ENCODE measurements at regions not wholly inside any gene's neighbourhood (a gene's known extent, or its start where the extent isn't known, plus 50 kb on each side); places are given as distances from the start of the nearest gene placed in this dataset.

DNA sequence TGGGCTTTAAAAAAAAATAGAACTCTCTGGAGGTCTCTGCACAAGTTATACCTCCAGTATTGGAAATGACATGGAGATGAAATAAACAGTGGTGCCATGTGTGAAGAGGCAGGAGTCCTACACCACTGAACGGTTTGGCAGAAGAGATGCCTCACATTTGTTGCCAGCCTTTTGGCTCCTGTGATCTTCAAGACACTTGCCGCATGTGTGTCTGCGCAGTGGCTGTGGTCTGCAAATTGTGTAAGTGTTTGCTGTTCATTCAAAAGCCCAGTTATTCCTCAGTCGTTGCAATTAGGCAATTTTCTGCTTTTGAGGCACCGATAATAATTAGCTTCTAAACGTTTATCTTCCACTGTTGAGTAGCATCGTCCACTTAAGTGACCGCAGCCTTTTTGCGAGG is 319.1 kb downstream of the BRD1 start:
- no peak for DNase-seq (ENCODE audit: low read depth in 2 of 2)

GRCh38 chr22:49507607-49508292 is 319.9 kb downstream of the BRD1 start:
- DNase-seq (ENCODE audit: low read depth in 2 of 2), result no peak

DNA sequence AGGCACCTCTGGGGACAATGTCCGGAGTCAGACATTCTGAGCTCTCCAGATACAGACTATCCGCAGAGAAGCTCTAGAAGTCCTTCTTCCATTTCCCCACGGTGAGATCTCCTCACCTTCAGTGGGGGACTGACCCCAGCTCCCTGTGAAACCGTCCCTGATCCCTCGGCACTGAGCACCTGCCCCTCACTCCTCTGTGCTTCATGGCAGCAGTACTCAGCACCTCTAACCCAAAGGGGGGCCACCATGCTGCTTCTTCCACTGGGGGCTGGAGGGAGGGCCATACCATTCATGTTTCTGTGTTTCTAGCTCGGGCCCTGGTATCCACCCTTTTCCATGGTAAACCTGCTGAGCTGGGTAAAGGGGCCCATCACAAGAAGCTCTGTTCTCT is 321.7 kb downstream of the BRD1 start:
- DNase-seq (ENCODE audit: low read depth in 2 of 2), result no peak

DNA sequence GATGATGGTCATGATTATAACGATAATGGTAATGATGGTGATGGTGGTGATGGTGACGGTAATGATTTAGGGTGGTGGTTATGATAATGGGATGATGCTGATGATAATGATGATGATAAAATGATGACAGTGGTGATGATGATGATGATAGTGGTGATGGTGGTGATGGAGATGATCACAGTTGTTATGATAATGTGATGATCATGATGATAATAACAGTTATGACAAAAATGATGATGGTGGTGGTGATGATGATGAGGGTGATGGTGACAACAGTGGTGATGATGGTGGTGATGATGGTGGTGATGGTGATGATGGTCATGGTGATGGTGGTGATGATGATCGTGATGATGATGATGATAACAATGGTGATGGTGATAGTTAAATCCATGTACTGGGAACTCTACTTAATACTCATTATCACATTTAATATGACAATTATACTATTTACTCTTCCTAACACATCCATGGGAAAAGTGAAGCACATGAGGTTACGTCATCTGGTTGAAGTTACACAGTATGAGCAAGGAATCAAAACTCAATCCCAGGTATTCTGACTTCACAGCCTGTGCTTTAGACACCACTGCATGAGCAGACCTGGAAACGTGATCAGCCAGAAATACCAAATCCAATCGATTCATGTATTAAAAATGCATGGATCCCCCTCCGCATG is 322.2 kb downstream of the BRD1 start:
- no peak for DNase-seq (ENCODE audit: low read depth in 2 of 2)

DNA sequence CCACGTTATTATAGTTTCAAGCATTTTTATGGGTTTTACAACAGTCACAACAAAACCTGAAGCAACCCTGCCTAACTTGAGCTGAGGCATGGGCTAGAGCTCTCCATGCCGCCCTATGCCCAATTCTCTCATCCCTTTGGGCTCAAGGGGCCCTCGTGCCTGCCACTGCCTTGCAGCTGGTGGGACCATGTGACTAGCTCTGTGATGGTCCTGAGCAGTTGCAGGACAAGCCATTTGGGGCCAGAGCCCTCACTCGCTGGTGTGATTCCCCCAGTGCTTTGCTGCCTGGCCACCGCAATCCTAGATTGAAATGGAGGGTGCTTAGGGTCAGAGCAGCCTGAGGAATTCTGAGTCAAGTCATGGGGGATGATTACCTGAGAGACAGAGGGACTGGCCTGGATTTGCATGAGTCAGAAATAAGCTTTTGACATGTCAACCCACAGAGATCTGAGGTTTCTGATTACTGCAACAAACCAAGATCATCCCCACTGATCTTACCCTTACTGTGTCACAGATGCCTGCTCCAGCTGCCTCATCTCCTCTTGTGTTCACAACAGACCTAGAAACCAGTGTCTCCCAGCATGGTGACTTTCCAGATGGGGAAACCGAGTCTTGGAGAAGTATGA is 323.7 kb downstream of the BRD1 start:
- DNase-seq (ENCODE audit: low read depth in 2 of 2), result no peak

- no peak for DNase-seq (ENCODE audit: low read depth in 2 of 2)
Observed at GRCh38 chr22:49503321-49503720, 324.4 kb downstream of the BRD1 start.

DNA sequence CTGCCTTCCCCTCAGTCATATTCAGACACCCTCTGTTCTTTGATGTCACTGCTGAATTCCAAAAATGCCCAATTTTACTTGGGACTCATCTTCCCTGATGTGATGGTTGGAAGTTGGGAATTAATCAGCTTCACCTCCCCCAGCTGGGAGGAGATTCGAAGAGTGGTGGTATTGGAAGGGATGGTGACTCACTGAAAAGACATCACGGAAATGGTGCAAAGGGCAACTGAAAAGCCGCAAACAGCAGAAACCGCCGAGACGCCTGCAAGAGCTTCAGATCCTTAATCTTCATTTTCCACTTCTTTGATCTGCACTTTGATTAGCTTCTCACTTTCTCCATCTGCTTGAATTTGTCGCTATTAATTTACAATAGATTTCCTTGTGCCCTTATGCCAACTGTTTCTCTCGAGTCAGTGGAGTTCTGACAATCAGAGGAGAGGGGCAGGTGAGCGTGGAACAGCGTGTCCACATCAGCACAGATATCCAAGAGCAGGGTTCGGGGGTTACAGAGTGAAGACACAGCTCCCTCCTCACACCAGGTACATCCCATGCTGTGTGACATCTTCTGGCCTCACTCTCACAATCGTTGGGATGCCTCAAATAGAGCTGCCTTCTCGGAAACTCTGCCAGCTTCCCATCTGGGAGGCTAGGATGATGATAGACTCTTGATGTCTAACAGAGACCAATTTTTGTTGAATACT is 325.4 kb downstream of the BRD1 start:
- DNase-seq (ENCODE audit: low read depth in 2 of 2), result no peak

DNA sequence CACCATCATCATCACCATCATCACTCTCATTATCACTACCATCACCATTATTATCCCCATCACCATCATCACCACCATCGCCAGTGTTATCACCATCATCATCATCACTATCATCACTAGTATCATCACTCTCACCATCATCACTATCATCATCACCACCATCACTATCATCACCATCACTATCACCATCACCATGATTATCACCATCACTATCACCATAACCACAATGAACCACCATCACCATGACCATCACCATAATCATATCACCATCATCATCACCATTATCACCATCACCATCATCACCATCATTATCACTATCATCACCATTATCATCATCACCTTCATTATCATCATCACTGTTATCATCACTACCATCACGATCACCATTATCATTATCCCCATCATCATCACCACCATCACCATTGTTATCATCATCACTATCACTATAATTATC is 326.7 kb downstream of the BRD1 start:
- DNase-seq (ENCODE audit: low read depth in 2 of 2), result no peak

- DNase-seq (ENCODE audit: low read depth in 2 of 2), result no peak
Observed at GRCh38 chr22:49500076-49500460, 327.6 kb downstream of the BRD1 start.

GRCh38 chr22:49499433-49500075 is 328.1 kb downstream of the BRD1 start:
- no peak for DNase-seq (ENCODE audit: low read depth in 2 of 2)

DNA sequence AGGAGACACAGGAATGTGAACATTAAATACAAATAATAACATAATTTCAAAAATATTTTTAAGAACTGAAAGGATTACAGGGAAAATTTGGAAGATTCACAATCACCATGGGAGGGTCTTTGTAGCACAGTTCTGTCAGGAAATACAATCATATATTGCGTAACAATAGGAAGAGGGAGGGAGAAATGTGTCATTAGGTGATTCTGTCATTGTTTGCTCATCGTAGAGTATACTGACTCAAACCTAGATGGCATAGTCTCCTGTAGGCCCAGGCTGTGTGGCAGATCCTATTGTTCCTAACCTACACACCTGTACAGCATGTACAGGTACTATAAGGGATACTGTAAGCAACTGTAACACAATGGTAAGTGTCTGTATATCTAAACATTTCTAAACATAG is 330.4 kb downstream of the BRD1 start:
- DNase-seq (ENCODE audit: low read depth in 2 of 2), result no peak

DNA sequence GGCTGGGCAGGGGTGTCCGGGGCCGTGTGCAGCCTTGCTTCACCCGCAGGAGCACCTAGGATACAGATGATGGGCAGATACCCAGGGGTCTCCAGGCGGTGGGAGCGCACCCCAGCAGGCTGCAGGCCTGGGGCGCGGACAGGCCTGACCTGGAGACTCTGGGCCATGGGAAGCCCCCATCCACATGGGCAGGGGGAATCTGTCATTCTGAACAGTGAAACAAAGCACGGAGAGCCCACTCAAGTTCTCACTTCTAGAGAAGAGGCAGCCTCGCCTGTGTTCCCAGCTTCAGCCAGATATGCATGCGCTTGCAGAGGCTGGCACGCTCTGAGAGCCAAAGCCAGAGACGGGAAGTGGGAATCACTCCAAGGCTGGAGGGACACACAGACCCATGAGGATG is 333.1 kb downstream of the BRD1 start:
- no peak for DNase-seq (ENCODE audit: low read depth in 2 of 2)

DNA sequence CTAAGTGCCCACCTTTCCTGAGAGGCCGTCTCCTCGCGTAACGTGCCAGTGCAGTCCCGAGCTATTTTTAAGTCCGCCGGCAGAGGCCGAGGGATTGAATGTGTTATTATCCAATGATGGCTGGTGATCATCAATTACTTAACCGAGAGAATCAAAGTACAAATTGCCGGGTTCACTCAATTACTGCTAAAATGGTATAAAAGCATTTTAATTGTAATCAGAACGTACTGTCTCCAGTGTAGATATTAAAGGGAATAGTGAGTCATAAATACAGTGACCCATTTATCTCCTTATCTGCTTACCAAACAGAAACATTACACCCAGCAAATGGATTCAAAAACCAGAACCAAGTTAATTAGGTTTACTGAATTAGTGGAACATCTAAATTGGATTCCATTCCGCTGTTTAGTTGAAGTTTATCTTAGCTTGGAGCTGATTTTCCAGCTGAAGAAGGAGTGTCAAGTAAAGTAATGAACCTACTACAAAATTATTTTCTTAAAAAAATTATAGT is 334.9 kb downstream of the BRD1 start:
- DNase-seq (ENCODE audit: low read depth in 2 of 2), result no peak

DNA sequence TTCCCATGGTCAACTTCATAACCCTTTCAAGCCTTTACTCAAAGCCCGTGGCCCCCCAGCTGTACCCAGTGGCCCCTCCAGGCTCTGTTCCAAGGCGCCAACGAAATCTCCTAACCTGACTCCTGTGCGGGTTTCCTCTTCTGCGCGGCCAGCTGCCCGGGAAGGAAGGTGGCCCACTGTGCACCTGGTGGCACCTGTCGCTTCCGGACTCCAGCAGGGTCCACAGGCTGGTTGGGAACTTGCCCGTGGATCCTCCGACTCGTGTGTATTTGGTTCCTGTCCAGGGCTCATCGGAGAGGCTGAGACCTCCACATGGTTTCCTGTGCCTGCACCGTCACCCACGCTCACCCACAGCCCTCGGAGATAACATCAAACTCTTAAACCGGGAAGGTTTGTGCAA is 335.4 kb downstream of the BRD1 start:
- DNase-seq (ENCODE audit: low read depth in 2 of 2), result no peak

DNA sequence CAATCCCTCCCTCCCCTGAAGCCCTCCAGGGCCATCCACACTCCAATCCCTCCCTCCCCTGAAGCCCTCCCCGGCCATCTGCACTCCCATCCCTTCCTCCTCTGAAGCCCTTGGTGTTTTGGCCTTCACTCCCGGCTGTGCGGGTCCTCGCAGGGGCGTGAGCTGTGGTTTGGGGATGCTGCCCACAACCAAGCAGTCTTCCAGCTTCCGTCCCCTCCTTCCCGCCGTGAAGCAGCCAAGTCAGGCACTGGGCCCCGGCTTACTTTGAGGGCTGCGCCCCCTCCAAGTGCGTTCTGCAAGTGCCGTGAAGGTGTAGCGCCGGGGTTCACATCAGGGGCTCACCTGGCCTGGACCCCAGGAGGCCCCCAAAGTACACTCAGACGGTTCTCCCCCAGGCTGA is 335.9 kb downstream of the BRD1 start:
- DNase-seq (ENCODE audit: low read depth in 2 of 2), result no peak

- DNase-seq (ENCODE audit: low read depth in 2 of 2), result no peak
Observed at GRCh38 chr22:49491221-49491635, 336.4 kb downstream of the BRD1 start.

- no peak for DNase-seq (ENCODE audit: low read depth in 2 of 2)
Observed at GRCh38 chr22:49490692-49491091, 337.0 kb downstream of the BRD1 start.

DNA sequence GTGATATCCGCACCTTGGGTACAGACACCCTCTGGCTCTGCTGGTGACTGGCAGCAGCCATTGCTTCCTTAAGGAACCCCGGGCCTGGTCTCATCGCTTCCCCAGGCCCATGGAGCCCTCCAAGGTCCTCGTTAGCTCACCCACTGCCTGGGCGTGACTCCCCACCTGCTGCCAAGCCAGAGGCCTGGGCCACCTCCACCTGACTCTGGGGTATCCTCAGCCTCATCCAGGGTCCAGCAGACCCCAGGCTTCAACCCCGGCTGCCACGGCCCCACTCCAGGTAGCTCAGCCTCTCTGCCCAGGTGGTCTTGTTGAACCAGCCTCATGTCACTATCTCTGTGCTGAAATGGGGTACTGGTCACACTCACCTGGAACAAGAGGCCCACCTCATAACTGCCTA is 337.9 kb downstream of the BRD1 start:
- DNase-seq (ENCODE audit: low read depth in 2 of 2), result no peak

DNA sequence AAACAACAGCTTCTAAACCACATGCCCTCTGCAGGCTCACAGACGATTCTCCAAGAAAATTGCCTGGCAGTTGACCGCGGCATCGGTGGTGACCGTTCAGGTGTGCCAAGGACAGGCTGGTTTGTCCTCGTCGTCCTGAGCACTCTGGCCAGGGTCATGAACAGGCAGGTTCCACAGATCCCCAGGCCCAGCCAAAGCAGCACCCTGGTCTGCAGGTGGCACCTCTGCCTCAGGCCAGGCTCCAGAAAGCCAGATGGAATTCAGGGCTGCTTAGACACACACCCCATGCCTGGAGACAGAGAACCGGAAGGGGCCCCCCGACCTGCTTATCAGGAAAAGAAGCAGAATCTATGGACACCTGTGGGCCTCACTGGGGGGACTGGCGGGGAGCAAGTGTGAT is 338.7 kb downstream of the BRD1 start:
- no peak for DNase-seq (ENCODE audit: low read depth in 2 of 2)

GRCh38 chr22:49487950-49488349 is 339.7 kb downstream of the BRD1 start:
- no peak for DNase-seq (ENCODE audit: low read depth in 2 of 2)

DNA sequence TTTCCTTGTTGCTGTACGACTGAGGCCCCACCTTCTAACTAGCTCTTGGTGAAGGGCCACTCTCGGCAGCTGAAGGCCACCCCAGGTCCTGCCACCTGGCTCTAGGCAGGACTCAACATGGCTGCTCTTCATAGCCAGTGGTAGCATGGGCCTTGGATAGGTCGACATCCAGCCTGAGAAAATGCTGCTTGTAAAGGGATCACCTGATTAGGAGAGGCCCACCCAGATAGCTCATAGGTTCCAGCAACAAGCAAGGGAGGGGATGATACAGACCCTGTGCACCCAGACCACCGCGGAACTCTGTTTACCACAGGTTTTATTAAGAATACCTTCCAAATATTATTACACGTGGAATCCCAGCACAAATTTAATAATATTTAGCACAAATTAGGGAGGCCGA is 341.4 kb downstream of the BRD1 start:
- no peak for DNase-seq (ENCODE audit: low read depth in 2 of 2)

GRCh38 chr22:49483946-49484345 is 343.7 kb downstream of the BRD1 start:
- DNase-seq (ENCODE audit: low read depth in 2 of 2), result no peak
